HCT116 (cell line): ENCODE measurements at regions not wholly inside any gene's neighbourhood (a gene's known extent, or its start where the extent isn't known, plus 50 kb on each side); places are given as distances from the start of the nearest gene placed in this dataset.

Experiments
- ATAC-seq: fragments of 200-7000 bp; cut with Tn5 transposase; 2 replicates; pipeline ENCODE4 v1.9.1; 2020; ENCODE audit warnings: mild to moderate bottlenecking, moderate library complexity
- BruUV-seq: library from RNA; stranded (reverse); fragments of 400-500 nt; replicated peaks from 2 replicates; lab custom pipeline; 2021; lab: Mats Ljungman, UMichigan
- CTCF ChIA-PET: fragments of 300-600 bp; sonication (Branson Sonifier 250); formaldehyde crosslinking; loops from one replicate; lab custom pipeline; 2021; ENCODE audit warnings: antibody characterized with exemption; lab: Charles Lee
- POLR2A ChIA-PET: fragments of 300-600, 350-600 bp; sonication (Branson Sonifier 250); formaldehyde crosslinking; loops from one replicate; lab custom pipeline; 2021; ENCODE audit warnings: antibody characterized with exemption; lab: Charles Lee
- RAD21 ChIA-PET, 2 experiments: fragments of 300-600 bp; sonication (Branson Sonifier 250); formaldehyde crosslinking; loops; one replicate each; lab custom pipeline; 2023; ENCODE audit warnings: low total read pairs in 2 of 2; ENCODE audit not compliant: uncharacterized antibody in 2 of 2, unreplicated experiment in 2 of 2, low non-redundant PET in 1 of 2; lab: Charles Lee
- DNase-seq: peaks from one replicate; pipeline ENCODE4 v3.0.0-alpha.2; 2010; ENCODE audit warnings: low read depth, low spot score
- H2AFZ ChIP-seq: fragments of 200-600 bp; shearing (Covaris generic), sonication (generic); 2 replicates; pipeline ENCODE4 v1.6.1; 2017; ENCODE audit warnings: low read depth, mixed run types, mixed read lengths, antibody characterized with exemption, low read length; ENCODE audit not compliant: poor library complexity, severe bottlenecking
- H3K27ac ChIP-seq: 2 replicates; pipeline ENCODE4 v1.5.1; 2012; ENCODE audit warnings: low read depth, low read length
- H3K27me3 ChIP-seq: fragments of 200-600 bp; sonication (generic); 2 replicates; pipeline ENCODE4 v1.6.1; 2016; ENCODE audit warnings: mixed run types, low read length, mixed read lengths; ENCODE audit not compliant: insufficient read depth
- H3K36me3 ChIP-seq, 2 experiments: fragments of 200-500 bp in 1 of 2; fragments of 200-600 bp in 1 of 2; sonication (Bioruptor generic) in 1 of 2; sonication (generic) in 1 of 2; 2 replicates each; pipeline versions ENCODE4 v1.5.1 to v1.6.1; 2014 to 2016; ENCODE audit warnings: low read length in 2 of 2, inconsistent platforms in 1 of 2, mixed read lengths in 1 of 2, mixed run types in 1 of 2; ENCODE audit not compliant: insufficient read depth in 2 of 2, control insufficient read depth in 1 of 2
- H3K4me1 ChIP-seq, 2 experiments: fragments of 200-600 bp in 1 of 2; sonication (generic) in 1 of 2; 2 replicates each; pipeline versions ENCODE4 v1.5.1 to v1.6.1; 2012 to 2017; ENCODE audit warnings: low read length in 2 of 2, inconsistent platforms in 1 of 2, mild to moderate bottlenecking in 1 of 2, mixed read lengths in 1 of 2, mixed run types in 1 of 2, moderate library complexity in 1 of 2; ENCODE audit not compliant: insufficient read depth in 2 of 2, control insufficient read depth in 1 of 2
- H3K4me2 ChIP-seq: fragments of 200-600 bp; sonication (generic); 2 replicates; pipeline ENCODE4 v1.6.1; 2017; ENCODE audit warnings: mixed run types, low read length, mixed read lengths
- H3K4me3 ChIP-seq, 2 experiments: fragments of 200-600 bp in 1 of 2; sonication (generic) in 1 of 2; replicated peaks in 1 of 2; 2 replicates each; pipeline ENCODE4 v1.5.1; 2011 to 2016; ENCODE audit warnings: low read length in 2 of 2, control low read depth in 1 of 2, low read depth in 1 of 2, mild to moderate bottlenecking in 1 of 2, mixed read lengths in 1 of 2, mixed run types in 1 of 2
- H3K79me2 ChIP-seq: fragments of 200-600 bp; sonication (generic); 2 replicates; pipeline ENCODE4 v1.6.1; 2017; ENCODE audit warnings: mild to moderate bottlenecking, mixed run types, low read length, moderate library complexity, mixed read lengths; ENCODE audit not compliant: insufficient read depth
- H3K9ac ChIP-seq: fragments of 200-600 bp; sonication (generic); 2 replicates; pipeline ENCODE4 v1.6.1; 2016; ENCODE audit warnings: low read length, mixed read lengths
- H3K9me2 ChIP-seq: fragments of 200-600 bp; sonication (generic), shearing (Covaris generic); 2 replicates; pipeline ENCODE4 v1.6.1; 2017; ENCODE audit warnings: mixed run types, mild to moderate bottlenecking, moderate library complexity; ENCODE audit not compliant: insufficient read depth
- H3K9me3 ChIP-seq, 2 experiments: fragments of 200-500 bp in 1 of 2; fragments of 200-600 bp in 1 of 2; sonication (Bioruptor generic) in 1 of 2; sonication (generic) in 1 of 2; 2 replicates each; pipeline ENCODE4 v1.6.1; 2014 to 2017; ENCODE audit warnings: low read length in 2 of 2, mixed read lengths in 2 of 2, inconsistent platforms in 1 of 2, low read depth in 1 of 2, mild to moderate bottlenecking in 1 of 2, mixed run types in 1 of 2, moderate library complexity in 1 of 2; ENCODE audit not compliant: control insufficient read depth in 1 of 2, insufficient read depth in 1 of 2
- H4K20me1 ChIP-seq: fragments of 200-600 bp; sonication (generic), shearing (Covaris generic); 2 replicates; pipeline ENCODE4 v1.6.1; 2017; ENCODE audit warnings: mixed run types, mild to moderate bottlenecking, moderate library complexity; ENCODE audit not compliant: insufficient read depth
- ATF3 ChIP-seq: IDR thresholded peaks from 2 replicates; pipeline ENCODE4 v1.6.1; 2012
- CBX3 ChIP-seq: IDR thresholded peaks from 2 replicates; pipeline ENCODE4 v1.6.1; 2012; ENCODE audit warnings: low read depth
- CEBPB ChIP-seq: IDR thresholded peaks from 2 replicates; pipeline ENCODE4 v1.6.1; 2012; ENCODE audit warnings: low read depth
- CTCF ChIP-seq, 3 experiments: fragments of 200-600 bp in 1 of 3; sonication (generic) in 1 of 3; IDR thresholded peaks in 2 of 3; conservative IDR thresholded peaks in 1 of 3; 2 replicates each; pipeline ENCODE4 v1.5.1; 2012 to 2017; ENCODE audit warnings: low read depth in 2 of 3, low read length in 2 of 3, antibody characterized with exemption in 1 of 3, borderline replicate concordance in 1 of 3, control low read depth in 1 of 3, mild to moderate bottlenecking in 1 of 3, mixed read lengths in 1 of 3, mixed run types in 1 of 3, moderate library complexity in 1 of 3; ENCODE audit not compliant: insufficient read depth in 1 of 3
- ELF1 ChIP-seq: IDR thresholded peaks from 2 replicates; pipeline ENCODE4 v1.6.1; 2012; ENCODE audit warnings: low read depth, borderline replicate concordance
- EZH2 ChIP-seq: fragments of 200-600 bp; sonication (generic); IDR thresholded peaks from 2 replicates; pipeline ENCODE4 v1.6.1; 2017; ENCODE audit warnings: antibody characterized with exemption, mixed run types
- FOSL1 ChIP-seq: IDR thresholded peaks from 2 replicates; pipeline ENCODE4 v1.6.1; 2012; ENCODE audit warnings: low read depth
- JUND ChIP-seq: IDR thresholded peaks from 2 replicates; pipeline ENCODE4 v1.6.1; 2012
- MAX ChIP-seq: IDR thresholded peaks from 2 replicates; pipeline ENCODE4 v1.6.1; 2012
- POLR2AphosphoS5 ChIP-seq: IDR thresholded peaks from 2 replicates; pipeline ENCODE4 v1.6.1; 2011; ENCODE audit warnings: mild to moderate bottlenecking, low read depth, low read length, moderate library complexity
- RAD21 ChIP-seq: IDR thresholded peaks from 2 replicates; pipeline ENCODE4 v1.6.1; 2012; ENCODE audit warnings: low read depth, mild to moderate bottlenecking
- REST ChIP-seq: IDR thresholded peaks from 2 replicates; pipeline ENCODE4 v1.6.1; 2012; ENCODE audit warnings: low read depth
- SP1 ChIP-seq: IDR thresholded peaks from 2 replicates; pipeline ENCODE4 v1.6.1; 2012; ENCODE audit warnings: low read depth
- SRF ChIP-seq: IDR thresholded peaks from 2 replicates; pipeline ENCODE4 v1.6.1; 2012; ENCODE audit warnings: low read depth
- YY1 ChIP-seq: IDR thresholded peaks from 2 replicates; pipeline ENCODE4 v1.6.1; 2011; ENCODE audit warnings: low read length, low read depth, moderate library complexity, mild to moderate bottlenecking; ENCODE audit not compliant: insufficient replicate concordance; ENCODE audit errors: extremely low read depth
- ZBTB33 ChIP-seq: IDR thresholded peaks from 2 replicates; pipeline ENCODE4 v1.6.1; 2011; ENCODE audit warnings: mild to moderate bottlenecking, low read length, moderate library complexity; ENCODE audit not compliant: insufficient replicate concordance; ENCODE audit errors: extremely low read depth
- ZFX ChIP-seq: fragments of 450-650 bp; IDR thresholded peaks from 2 replicates; pipeline ENCODE4 v1.6.1; 2017
- ZNF274 ChIP-seq: fragments of 200-500 bp; sonication (Bioruptor generic); IDR thresholded peaks from 2 replicates; pipeline ENCODE4 v1.6.1; 2014; ENCODE audit warnings: mild to moderate bottlenecking, low read depth, low read length, inconsistent platforms
- intact Hi-C: fragments of 100-400 bp; cut with micrococcal nuclease; formaldehyde crosslinking; loops from 2 replicates; pipeline ENCODE4 v1.10.0; 2022

- ChIA-PET CTCF (no interaction called here), RAD21 (no interaction called here), POLR2A (no interaction called here)
- ATAC-seq = no peak
- no peaks in the 10 kb centered on the region for H3K79me2 ChIP-seq
- H3K27ac ChIP-seq = no peak overlapping the region
- H2AFZ ChIP-seq = no peak overlapping the region
- no peaks in the 10 kb centered on the region for H3K9me3 ChIP-seq
- H3K4me2 ChIP-seq = no peak overlapping the region
- TF ChIP-seq SP1 (no peak), MAX (no peak), FOSL1 (no peak), ZNF274 (no peak), SRF (no peak), RAD21 (no peak), EZH2 (no peak), REST (no peak), ELF1 (no peak), ZFX (no peak), JUND (no peak), ATF3 (no peak), POLR2AphosphoS5 (no peak), CTCF (IDR thresholded peaks at IDR 0.05 in 2 of 3, conservative IDR thresholded peaks at IDR 0.05 in 1 of 3; ENCODE audit: borderline replicate concordance in 1 of 3, insufficient read depth in 1 of 3, low read depth in 2 of 3, low read length in 2 of 3) (no peak), CBX3 (no peak), YY1 (no peak), CEBPB (no peak), ZBTB33 (no peak)
- intact Hi-C loops = no loop called here
- H3K4me3 ChIP-seq = no peak overlapping the region
- H4K20me1 ChIP-seq = no peaks in the 10 kb centered on the region
- no peaks in the 10 kb centered on the region for H3K36me3 ChIP-seq
- H3K9ac ChIP-seq = no peak overlapping the region
- H3K27me3 ChIP-seq = no peaks in the 10 kb centered on the region
- no peak for DNase-seq
- no peaks in the 10 kb centered on the region for H3K9me2 ChIP-seq
- no peaks in the 10 kb centered on the region for H3K4me1 ChIP-seq
- no TSS peak for BruUV-seq
Measured at GRCh38 chr2:142777742-142778141, 99.7 kb upstream of the KYNU start.
